Activated naive CD8-positive, alpha-beta T cell treated with anti-CD3 and anti-CD28 coated beads, Interleukin-2, amount 50 U/mL, for 24 hours (primary cell): ENCODE measurements at regions not wholly inside any gene's neighbourhood (a gene's known extent, or its start where the extent isn't known, plus 50 kb on each side); places are given as distances from the start of the nearest gene placed in this dataset.
"Not testable (repeated sequence)": the region's sequence is repeated elsewhere in the genome, so short reads cannot be mapped to it uniquely, and the experiment has no call there.

Source experiments
- ATAC-seq: fragments of 150-1000 bp; cut with Tn5 transposase; one replicate; pipeline ENCODE4 v1.10.0; 2021
- DNase-seq: peaks from one replicate; pipeline ENCODE4 v3.0.0; 2021
- H3K27ac Mint-ChIP-seq: one replicate; pipeline ENCODE4 v1.8.0; 2021; ENCODE audit warnings: mild to moderate bottlenecking, mixed read lengths
- H3K27me3 Mint-ChIP-seq: one replicate; pipeline ENCODE4 v1.8.0; 2021; ENCODE audit warnings: mixed read lengths
- H3K36me3 Mint-ChIP-seq: one replicate; pipeline ENCODE4 v1.8.0; 2021; ENCODE audit warnings: low read depth, mixed read lengths
- H3K4me1 Mint-ChIP-seq: one replicate; pipeline ENCODE4 v1.8.0; 2021; ENCODE audit warnings: mixed read lengths
- H3K4me3 Mint-ChIP-seq: one replicate; pipeline ENCODE4 v1.8.0; 2021; ENCODE audit warnings: mild to moderate bottlenecking, moderate library complexity, mixed read lengths
- H3K9me3 Mint-ChIP-seq: one replicate; pipeline ENCODE4 v1.8.0; 2021; ENCODE audit warnings: mixed read lengths

GRCh38 chr5:90263102-90263820 is 146.3 kb downstream of the CETN3 start:
- Mint-ChIP-seq H3K4me3 (no peak overlapping the region), H3K27me3 (peaks cover under 1% of the 10 kb centered on the region), H3K4me1 (no peaks in the 10 kb centered on the region), H3K36me3 (no peaks in the 10 kb centered on the region), H3K27ac (no peak overlapping the region), H3K9me3 (no peaks in the 10 kb centered on the region)
- DNase-seq: no peak
- no peak for ATAC-seq

DNA sequence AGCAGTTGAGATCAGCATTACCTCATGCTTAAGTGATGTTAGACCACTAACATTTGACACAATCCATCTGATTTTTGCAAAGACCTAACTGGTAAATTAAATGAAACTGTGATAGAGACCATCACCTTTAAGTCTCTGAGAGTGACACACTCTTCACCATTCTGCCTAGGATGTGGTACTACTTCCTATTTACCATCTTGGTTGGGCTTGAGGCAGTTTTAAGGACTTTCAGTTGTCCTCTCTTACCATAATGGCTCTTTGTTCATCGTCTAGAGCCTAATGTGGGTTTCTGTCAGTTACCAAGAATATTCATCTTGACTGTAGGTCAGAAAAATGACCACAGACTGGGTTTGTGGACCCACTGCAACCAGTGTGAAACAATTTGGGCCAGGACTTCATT is 158.1 kb downstream of the CETN3 start:
- DNase-seq (no peak), ATAC-seq (no peak)
- Mint-ChIP-seq H3K36me3 (no peaks in the 10 kb centered on the region), H3K4me3 (no peak overlapping the region), H3K9me3 (no peaks in the 10 kb centered on the region), H3K27ac (no peak overlapping the region), H3K4me1 (no peaks in the 10 kb centered on the region), H3K27me3 (no peaks in the 10 kb centered on the region)

- ATAC-seq (no peak), DNase-seq (no peak)
- Mint-ChIP-seq H3K27ac (no peak overlapping the region), H3K9me3 (no peaks in the 10 kb centered on the region), H3K36me3 (no peaks in the 10 kb centered on the region), H3K27me3 (no peaks in the 10 kb centered on the region), H3K4me3 (no peak overlapping the region), H3K4me1 (no peaks in the 10 kb centered on the region)
Measured at GRCh38 chr5:90248640-90249039, 160.9 kb downstream of the CETN3 start.

DNA sequence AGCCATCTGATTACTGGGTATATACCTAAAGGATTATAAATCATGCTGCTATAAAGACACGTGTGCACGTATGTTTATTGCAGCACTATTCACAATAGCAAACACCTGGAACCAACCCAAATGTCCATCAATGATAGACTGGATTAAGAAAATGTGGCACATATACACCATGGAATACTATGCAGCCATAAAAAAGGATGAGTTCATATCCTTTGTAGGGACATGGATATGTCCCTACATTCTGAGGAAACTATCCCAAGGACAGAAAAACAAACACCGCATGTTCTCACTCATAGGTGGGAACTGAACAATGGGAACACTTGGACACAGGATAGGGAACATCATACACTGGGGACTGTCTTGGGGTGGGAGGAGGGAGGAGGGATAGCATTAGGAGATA is 165.7 kb downstream of the CETN3 start:
- not testable (repeated sequence) for ATAC-seq, H3K9me3 Mint-ChIP-seq, H3K4me1 Mint-ChIP-seq, H3K4me3 Mint-ChIP-seq, H3K27ac Mint-ChIP-seq, DNase-seq, H3K36me3 Mint-ChIP-seq, H3K27me3 Mint-ChIP-seq

DNA sequence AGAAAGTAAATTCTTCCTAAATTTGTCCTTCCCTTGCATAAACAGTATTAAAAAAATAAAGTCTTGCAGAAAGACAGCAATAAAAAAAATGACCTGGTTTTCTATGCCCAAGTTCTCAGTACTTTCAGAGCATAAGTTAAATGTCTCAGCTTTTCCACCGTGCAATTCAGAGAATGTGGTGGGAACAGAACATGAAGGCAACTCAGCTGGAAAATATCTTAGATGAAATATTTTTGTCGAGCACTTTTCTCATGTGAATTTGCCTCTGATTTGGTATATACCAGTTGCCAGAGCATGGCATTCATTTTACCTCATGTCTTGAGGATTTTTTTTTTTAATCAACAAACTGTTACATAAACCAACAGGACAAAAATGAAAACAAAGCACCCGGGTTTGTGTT is 176.1 kb downstream of the CETN3 start:
- Mint-ChIP-seq H3K36me3 (no peaks in the 10 kb centered on the region), H3K4me1 (no peaks in the 10 kb centered on the region), H3K9me3 (no peaks in the 10 kb centered on the region), H3K27me3 (peaks cover 4% of the 10 kb centered on the region), H3K4me3 (no peak overlapping the region), H3K27ac (no peak overlapping the region)
- DNase-seq: no peak
- no peak for ATAC-seq

DNA sequence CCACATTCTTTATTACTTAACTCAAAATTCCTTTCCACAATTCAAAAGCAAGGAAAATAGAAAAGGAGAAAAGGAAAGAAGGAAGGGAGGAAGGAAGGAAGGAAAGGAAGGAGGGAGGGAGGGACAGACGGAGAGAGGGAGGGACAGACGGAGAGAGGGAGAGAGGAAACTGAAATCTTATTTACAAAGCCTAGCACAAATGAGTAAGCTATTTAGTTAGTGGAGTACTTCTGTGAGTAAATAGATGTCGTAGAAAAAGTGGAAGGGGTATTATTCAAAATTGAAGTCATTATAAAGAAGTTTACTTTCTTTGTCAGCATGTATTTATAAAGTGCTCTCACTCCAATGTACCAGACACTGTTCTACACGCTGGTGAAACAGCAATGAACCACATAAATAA is 177.9 kb downstream of the CETN3 start:
- H3K36me3 Mint-ChIP-seq: no peaks in the 10 kb centered on the region
- H3K4me1 Mint-ChIP-seq: no peaks in the 10 kb centered on the region
- no peak for ATAC-seq
- H3K27ac Mint-ChIP-seq: no peak overlapping the region
- no peaks in the 10 kb centered on the region for H3K9me3 Mint-ChIP-seq
- no peak overlapping the region for H3K4me3 Mint-ChIP-seq
- DNase-seq: no peak
- peaks cover 3% of the 10 kb centered on the region for H3K27me3 Mint-ChIP-seq

GRCh38 chr5:90227683-90228082 is 181.9 kb downstream of the CETN3 start:
- no peak for ATAC-seq
- Mint-ChIP-seq H3K27me3 (no peaks in the 10 kb centered on the region), H3K9me3 (no peaks in the 10 kb centered on the region), H3K4me3 (no peak overlapping the region), H3K4me1 (no peaks in the 10 kb centered on the region), H3K36me3 (no peaks in the 10 kb centered on the region), H3K27ac (no peak overlapping the region)
- no peak for DNase-seq

GRCh38 chr5:90226433-90227099 is 183.0 kb downstream of the CETN3 start:
- H3K9me3 Mint-ChIP-seq: no peaks in the 10 kb centered on the region
- H3K36me3 Mint-ChIP-seq: no peaks in the 10 kb centered on the region
- no peaks in the 10 kb centered on the region for H3K4me1 Mint-ChIP-seq
- no peak for ATAC-seq
- no peak for DNase-seq
- H3K27me3 Mint-ChIP-seq: no peaks in the 10 kb centered on the region
- H3K4me3 Mint-ChIP-seq: no peak overlapping the region
- H3K27ac Mint-ChIP-seq: no peak overlapping the region

GRCh38 chr5:90224342-90224741 is 185.2 kb downstream of the CETN3 start:
- ATAC-seq (no peak), DNase-seq (no peak)
- H3K4me1 Mint-ChIP-seq: no peaks in the 10 kb centered on the region
- no peak overlapping the region for H3K4me3 Mint-ChIP-seq
- no peak overlapping the region for H3K27ac Mint-ChIP-seq
- no peaks in the 10 kb centered on the region for H3K36me3 Mint-ChIP-seq
- no peaks in the 10 kb centered on the region for H3K9me3 Mint-ChIP-seq
- H3K27me3 Mint-ChIP-seq: no peaks in the 10 kb centered on the region

DNA sequence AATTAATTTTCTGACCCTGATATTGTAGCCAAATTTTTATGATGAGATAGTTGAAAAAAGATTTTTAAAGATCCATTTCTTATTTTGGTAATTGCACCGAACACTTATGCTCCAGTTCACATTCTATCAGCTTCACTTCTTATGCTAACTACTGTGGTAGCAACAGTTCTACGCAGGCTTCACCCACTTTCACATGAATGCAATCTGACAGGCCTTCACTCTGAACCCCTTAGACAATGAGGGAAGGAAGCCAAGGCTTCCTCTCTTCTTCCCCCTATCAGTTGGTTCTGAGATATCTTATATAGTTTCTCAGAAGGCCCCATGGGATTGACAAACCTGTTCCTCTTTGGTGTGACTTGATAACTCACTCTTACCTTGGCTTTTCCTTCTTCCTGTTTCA is 185.8 kb downstream of the CETN3 start:
- Mint-ChIP-seq H3K36me3 (no peaks in the 10 kb centered on the region), H3K27ac (no peak overlapping the region), H3K4me1 (no peaks in the 10 kb centered on the region), H3K4me3 (no peak overlapping the region), H3K9me3 (no peaks in the 10 kb centered on the region), H3K27me3 (no peaks in the 10 kb centered on the region)
- ATAC-seq: no peak
- DNase-seq: no peak

DNA sequence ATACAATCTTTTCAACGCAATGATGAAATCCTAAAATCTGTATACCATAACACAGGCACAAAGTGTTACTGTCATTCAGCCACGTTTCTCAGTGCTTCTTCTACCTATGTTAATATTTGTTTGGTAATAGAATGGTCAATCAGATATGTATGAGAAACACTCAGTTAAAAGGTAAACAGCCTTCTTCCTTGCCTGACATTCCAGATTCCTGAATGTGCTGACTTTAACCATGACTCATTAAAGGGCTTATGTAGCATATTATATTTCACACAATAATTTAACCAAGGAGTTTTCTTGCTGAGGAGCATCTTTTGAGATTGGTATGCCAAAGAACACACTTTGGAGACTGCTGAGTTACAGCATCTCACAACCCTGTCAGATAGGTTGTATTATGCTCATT is 187.6 kb downstream of the CETN3 start:
- DNase-seq: no peak

DNA sequence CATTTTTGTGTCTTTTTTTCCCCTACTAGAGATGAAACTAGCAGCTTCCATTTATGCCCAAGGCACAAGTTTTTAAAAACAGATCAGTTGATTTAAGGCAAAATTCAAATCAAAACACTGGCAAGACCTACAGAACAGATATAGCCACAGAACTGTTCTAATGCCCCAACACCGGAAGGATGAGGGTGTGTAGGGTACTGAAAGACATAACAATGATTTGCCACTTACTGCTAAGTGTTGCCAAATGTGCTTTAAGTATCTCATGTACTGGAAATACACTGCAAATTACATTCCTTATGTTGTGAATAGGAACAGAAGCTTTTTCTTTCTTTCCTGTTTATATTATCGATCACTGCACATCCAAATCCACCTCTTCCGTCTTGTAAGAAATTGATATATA is 189.0 kb downstream of the CETN3 start:
- Mint-ChIP-seq H3K4me1 (no peaks in the 10 kb centered on the region), H3K4me3 (no peak overlapping the region), H3K9me3 (no peaks in the 10 kb centered on the region), H3K27ac (no peak overlapping the region), H3K27me3 (no peaks in the 10 kb centered on the region), H3K36me3 (no peaks in the 10 kb centered on the region)
- no peak for ATAC-seq
- no peak for DNase-seq

More for the DNA sequence above, 187.6 kb downstream of the CETN3 start:
- Mint-ChIP-seq H3K36me3 (no peaks in the 10 kb centered on the region), H3K4me1 (no peaks in the 10 kb centered on the region), H3K4me3 (no peak overlapping the region), H3K27ac (no peak overlapping the region), H3K27me3 (no peaks in the 10 kb centered on the region), H3K9me3 (no peaks in the 10 kb centered on the region)
- ATAC-seq: no peak

GRCh38 chr5:90214991-90215390 is 194.6 kb downstream of the CETN3 start:
- H3K9me3 Mint-ChIP-seq: peaks cover 4% of the 10 kb centered on the region
- H3K27me3 Mint-ChIP-seq: no peaks in the 10 kb centered on the region
- DNase-seq: no peak

DNA sequence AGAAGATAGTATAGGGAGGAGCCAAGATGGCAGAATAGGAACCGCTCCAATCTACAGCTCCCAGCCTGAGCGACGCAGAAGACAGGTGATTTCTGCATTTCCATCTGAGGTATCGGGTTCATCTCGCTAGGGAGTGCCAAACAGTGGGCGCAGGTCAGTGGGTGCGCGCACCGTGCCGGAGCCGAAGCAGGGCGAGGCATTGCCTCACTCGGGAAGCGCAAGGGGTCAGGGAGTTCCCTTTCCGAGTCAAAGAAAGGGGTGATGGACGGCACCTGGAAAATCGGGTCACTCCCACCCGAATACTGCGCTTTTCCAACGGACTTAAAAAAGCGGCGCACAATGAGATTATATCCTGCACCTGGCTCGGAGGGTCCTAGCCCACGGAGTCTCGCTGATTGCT is 201.2 kb downstream of the CETN3 start:
- not testable (repeated sequence) for H3K27ac Mint-ChIP-seq, H3K4me1 Mint-ChIP-seq, H3K27me3 Mint-ChIP-seq, H3K4me3 Mint-ChIP-seq, H3K9me3 Mint-ChIP-seq, ATAC-seq, DNase-seq, H3K36me3 Mint-ChIP-seq

More at GRCh38 chr5:90214991-90215390, 194.6 kb downstream of the CETN3 start:
- no peak for ATAC-seq
- H3K36me3 Mint-ChIP-seq: no peaks in the 10 kb centered on the region
- H3K27ac Mint-ChIP-seq: no peak overlapping the region
- H3K4me3 Mint-ChIP-seq: no peak overlapping the region
- no peaks in the 10 kb centered on the region for H3K4me1 Mint-ChIP-seq

DNA sequence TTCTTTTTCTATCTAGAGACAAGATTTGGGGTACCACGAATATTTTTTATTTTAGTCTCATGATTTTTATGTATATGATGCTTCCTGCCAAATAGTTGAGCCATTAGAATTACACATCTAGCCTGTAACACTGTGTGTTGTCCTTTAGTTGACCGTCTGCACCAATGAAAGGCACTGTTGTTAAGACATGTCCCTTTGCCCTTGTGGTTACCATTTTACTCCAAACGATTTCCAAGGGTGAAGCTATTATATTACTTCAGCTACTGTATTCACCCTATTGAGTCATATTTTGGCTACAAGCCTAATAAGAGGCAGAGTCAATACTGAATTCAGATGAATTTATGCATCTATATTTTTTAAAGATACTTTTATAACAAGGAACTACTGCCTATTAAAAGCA is 207.6 kb downstream of the CETN3 start:
- ATAC-seq: no peak

More for the DNA sequence above, 207.6 kb downstream of the CETN3 start:
- Mint-ChIP-seq H3K4me3 (no peak overlapping the region), H3K4me1 (no peaks in the 10 kb centered on the region), H3K36me3 (no peaks in the 10 kb centered on the region), H3K27me3 (peaks cover 2% of the 10 kb centered on the region), H3K9me3 (peaks cover 10% of the 10 kb centered on the region), H3K27ac (no peak overlapping the region)
- no peak for DNase-seq
